ENCODE measurements at regions not wholly inside any gene's neighbourhood (a gene's known extent, or its start where the extent isn't known, plus 50 kb on each side); places are given as distances from the start of the nearest gene placed in this dataset.

GRCh38 chr5:2163940-2164490, 281.3 kb upstream of the IRX4 start:
- no peak for TF ChIP-seq CTCF (IDR thresholded peaks at IDR 0.05)
- DNase-seq = no peak
- no peak overlapping the region for H3K4me3 Mint-ChIP-seq
- no peak overlapping the region for H3K27ac Mint-ChIP-seq
- H3K27me3 Mint-ChIP-seq (ENCODE audit: low read depth, poor library complexity) = peaks cover 18% of the 10 kb centered on the region
- H3K36me3 Mint-ChIP-seq (ENCODE audit: low read depth) = no peaks in the 10 kb centered on the region
- no peaks in the 10 kb centered on the region for H3K9me3 Mint-ChIP-seq
- peaks cover 53% of the 10 kb centered on the region for H3K4me1 Mint-ChIP-seq

DNA sequence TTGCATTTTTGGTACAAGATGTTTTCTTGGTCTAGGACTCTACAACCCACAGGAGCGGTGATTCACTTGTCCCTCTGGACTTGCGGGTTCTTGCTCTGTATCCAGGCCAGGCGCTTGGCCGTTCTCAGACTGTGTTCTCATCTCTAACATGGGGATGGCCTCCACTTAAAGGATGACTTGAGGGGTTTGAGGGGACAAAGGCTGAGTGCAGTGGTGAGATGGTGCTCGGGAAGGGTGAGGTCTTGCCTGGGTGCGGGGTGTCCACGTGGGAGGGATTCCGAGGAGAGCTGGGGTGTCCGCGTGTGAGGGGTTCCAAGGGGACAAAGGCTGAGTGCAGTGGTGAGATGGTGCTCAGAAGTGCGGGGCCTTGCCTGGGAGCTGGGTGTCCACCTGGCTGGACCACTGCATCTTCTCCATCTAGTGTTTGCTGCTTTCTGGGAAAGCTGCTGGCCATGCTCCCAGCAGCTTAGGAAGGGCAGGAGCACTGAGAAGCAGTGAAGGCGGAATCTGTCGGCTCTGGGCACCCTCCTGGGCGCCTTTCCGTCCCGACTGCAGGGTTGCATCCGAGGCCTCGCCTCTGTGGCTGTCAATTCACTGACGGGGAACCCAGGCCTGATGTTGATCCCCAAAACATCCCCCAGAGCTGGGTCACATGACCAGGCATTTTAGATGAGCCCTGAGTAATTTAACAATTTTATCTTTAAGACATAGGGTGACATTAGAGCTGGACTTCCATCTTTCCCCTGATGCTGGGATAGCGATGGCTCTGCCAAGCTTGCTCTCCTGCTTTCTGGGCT, 280.5 kb upstream of the IRX4 start:
- no peak for DNase-seq
- Mint-ChIP-seq H3K4me1 (peaks cover 53% of the 10 kb centered on the region), H3K9me3 (no peaks in the 10 kb centered on the region), H3K27ac (no peak overlapping the region), H3K4me3 (no peak overlapping the region), H3K27me3 (ENCODE audit: low read depth, poor library complexity) (peaks cover 21% of the 10 kb centered on the region), H3K36me3 (ENCODE audit: low read depth) (no peaks in the 10 kb centered on the region)
- TF ChIP-seq CTCF (IDR thresholded peaks at IDR 0.05) = no peak

GRCh38 chr5:2160811-2161210, 278.1 kb upstream of the IRX4 start:
- H3K4me1 Mint-ChIP-seq = peaks cover 42% of the 10 kb centered on the region
- no peak for DNase-seq
- TF ChIP-seq CTCF (IDR thresholded peaks at IDR 0.05) = no peak
- H3K27ac Mint-ChIP-seq = no peak overlapping the region
- H3K9me3 Mint-ChIP-seq = no peaks in the 10 kb centered on the region
- peaks cover 16% of the 10 kb centered on the region for H3K27me3 Mint-ChIP-seq (ENCODE audit: low read depth, poor library complexity)
- no peak overlapping the region for H3K4me3 Mint-ChIP-seq
- H3K36me3 Mint-ChIP-seq (ENCODE audit: low read depth) = no peaks in the 10 kb centered on the region

DNA sequence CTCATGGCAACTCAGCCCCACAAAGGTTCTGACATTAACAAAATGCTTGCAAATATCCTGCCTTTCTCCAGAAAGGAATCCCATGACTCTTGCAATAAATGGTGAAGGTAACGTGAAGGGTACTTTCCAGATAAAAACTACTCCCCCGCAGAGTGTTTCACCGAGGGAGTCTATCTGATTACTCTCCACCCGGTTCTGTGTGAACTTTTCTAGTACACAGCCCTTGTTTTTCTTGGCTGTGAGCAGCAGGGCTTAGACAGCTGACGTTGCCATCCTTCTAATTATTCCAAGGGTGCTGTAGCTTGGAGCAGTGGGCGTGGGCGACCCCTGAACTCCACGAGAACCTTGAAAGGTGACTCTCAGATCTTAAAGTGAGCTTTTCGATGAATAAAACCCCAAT, 276.0 kb upstream of the IRX4 start:
- DNase-seq = no peak
- no peak for TF ChIP-seq CTCF (IDR thresholded peaks at IDR 0.05)
- no peak overlapping the region for H3K4me3 Mint-ChIP-seq
- H3K27me3 Mint-ChIP-seq (ENCODE audit: low read depth, poor library complexity) = peaks cover 16% of the 10 kb centered on the region
- no peaks in the 10 kb centered on the region for H3K9me3 Mint-ChIP-seq
- peaks cover 35% of the 10 kb centered on the region for H3K4me1 Mint-ChIP-seq
- H3K27ac Mint-ChIP-seq = no peak overlapping the region
- H3K36me3 Mint-ChIP-seq (ENCODE audit: low read depth) = no peaks in the 10 kb centered on the region

GRCh38 chr5:2158109-2158508, 275.4 kb upstream of the IRX4 start:
- Mint-ChIP-seq H3K27ac (no peak overlapping the region), H3K4me1 (peaks cover 35% of the 10 kb centered on the region), H3K36me3 (ENCODE audit: low read depth) (no peaks in the 10 kb centered on the region), H3K27me3 (ENCODE audit: low read depth, poor library complexity) (peaks cover 14% of the 10 kb centered on the region), H3K9me3 (no peaks in the 10 kb centered on the region), H3K4me3 (no peak overlapping the region)
- TF ChIP-seq CTCF (IDR thresholded peaks at IDR 0.05) = no peak
- no peak for DNase-seq

DNA sequence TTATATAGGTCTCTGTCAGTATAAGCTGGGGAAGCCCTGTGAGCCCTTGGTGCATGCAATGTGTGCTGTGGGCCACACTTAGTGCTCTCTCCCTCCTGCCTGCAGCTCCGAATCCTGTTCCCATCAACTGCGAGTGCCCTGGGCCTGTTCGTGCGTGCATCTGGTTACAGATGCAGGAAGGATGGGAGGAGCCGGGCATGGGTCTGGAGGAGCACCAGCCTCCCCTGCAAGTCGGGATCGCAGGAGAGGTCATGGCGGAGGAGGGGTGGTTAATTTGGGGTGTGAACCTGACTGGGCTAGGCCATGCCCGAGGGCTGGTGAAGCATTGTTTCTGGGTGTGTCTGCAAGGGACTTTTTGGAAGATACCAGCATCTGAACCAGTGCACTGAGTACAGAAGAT, 274.6 kb upstream of the IRX4 start:
- no peaks in the 10 kb centered on the region for H3K36me3 Mint-ChIP-seq (ENCODE audit: low read depth)
- H3K4me3 Mint-ChIP-seq = no peak overlapping the region
- H3K27me3 Mint-ChIP-seq (ENCODE audit: low read depth, poor library complexity) = peaks cover 20% of the 10 kb centered on the region
- peaks cover 35% of the 10 kb centered on the region for H3K4me1 Mint-ChIP-seq
- no peak overlapping the region for H3K27ac Mint-ChIP-seq
- H3K9me3 Mint-ChIP-seq = no peaks in the 10 kb centered on the region
- no peak for TF ChIP-seq CTCF (IDR thresholded peaks at IDR 0.05)
- DNase-seq = no peak
